K562 (cell line): ENCODE measurements at regions not wholly inside any gene's neighbourhood (a gene's known extent, or its start where the extent isn't known, plus 50 kb on each side); places are given as distances from the start of the nearest gene placed in this dataset.

Experiments used
- ATAC-seq: fragments of 200-7000 bp; cut with Tn5 transposase; 3 replicates; pipeline ENCODE4 v1.9.1; 2020; ENCODE audit warnings: moderate library complexity
- BruUV-seq: library from RNA; stranded (reverse); fragments of 400-500 nt; replicated peaks from 2 replicates; lab custom pipeline; 2021; lab: Mats Ljungman, UMichigan
- CTCF ChIA-PET: fragments of 300-600 bp; formaldehyde crosslinking; extraction: SDS; loops from one replicate; lab custom pipeline; 2021; ENCODE audit warnings: low intra/inter-chr PET ratio; lab: Yijun Ruan, JAX
- POLR2A ChIA-PET: fragments of 300-600, 350-650 bp; sonication (Branson Sonifier 250); formaldehyde crosslinking; extraction: SDS; loops from one replicate; lab custom pipeline; 2021; ENCODE audit warnings: antibody characterized with exemption, inconsistent platforms; lab: Yijun Ruan, JAX
- DNase-seq, 4 experiments: peaks; one replicate each; pipeline versions ENCODE4 v3.0.0 to v3.0.0-alpha.2; 2011 to 2018; ENCODE audit warnings: low spot score in 3 of 4, mixed read lengths in 3 of 4; ENCODE audit errors: extremely low read depth in 1 of 4
- FAIRE-seq: peaks from 2 replicates; lab custom pipeline; 2011; peaks lifted over from hg19 to GRCh38; lab: Jason Lieb, UNC
- H2AFZ ChIP-seq: 2 replicates; pipeline ENCODE4 v1.6.0; 2011; ENCODE audit warnings: low read depth, low read length, control low read depth, inconsistent platforms
- H3K27ac ChIP-seq: fragments of 200-600 bp; 3 replicates; pipeline ENCODE4 v1.8.0; 2011; ENCODE audit warnings: low read depth, mild to moderate bottlenecking, control low read depth, inconsistent platforms, low read length, moderate library complexity, mixed read lengths; ENCODE audit errors: extremely low read depth
- H3K27me3 ChIP-seq, 2 experiments: fragments of 300-600 bp in 1 of 2; 2 replicates in 1 of 2; 3 replicates in 1 of 2; pipeline versions ENCODE4 v1.6.0 to v1.8.0; 2011; ENCODE audit warnings: inconsistent platforms in 2 of 2, low read length in 2 of 2, mild to moderate bottlenecking in 1 of 2, mixed read lengths in 1 of 2, moderate library complexity in 1 of 2; ENCODE audit not compliant: control insufficient read depth in 2 of 2, insufficient read depth in 2 of 2
- H3K36me3 ChIP-seq: fragments of 300-600 bp; 3 replicates; pipeline ENCODE4 v1.8.0; 2011; ENCODE audit warnings: mild to moderate bottlenecking, low read length, inconsistent platforms; ENCODE audit not compliant: control insufficient read depth, insufficient read depth
- H3K4me1 ChIP-seq, 2 experiments: fragments of 200-600 bp in 1 of 2; replicated peaks in 1 of 2; 2 replicates in 1 of 2; 3 replicates in 1 of 2; pipeline versions ENCODE4 v1.5.1 to v1.8.0; 2011; ENCODE audit warnings: inconsistent platforms in 2 of 2, low read length in 2 of 2, mild to moderate bottlenecking in 1 of 2, mixed read lengths in 1 of 2, moderate library complexity in 1 of 2; ENCODE audit not compliant: control insufficient read depth in 2 of 2, insufficient read depth in 2 of 2
- H3K4me2 ChIP-seq: 2 replicates; pipeline ENCODE4 v1.6.1; 2011; ENCODE audit warnings: low read length, control low read depth, inconsistent platforms, mixed read lengths; ENCODE audit not compliant: insufficient read depth
- H3K4me3 ChIP-seq: fragments of 200-600 bp; sonication (generic), shearing (Covaris generic); 2 replicates; pipeline ENCODE4 v1.5.1; 2016; ENCODE audit warnings: control low read depth, inconsistent platforms
- H3K79me2 ChIP-seq: fragments of 200-600 bp; 3 replicates; pipeline ENCODE4 v1.8.0; 2011; ENCODE audit warnings: low read length, inconsistent platforms; ENCODE audit not compliant: control insufficient read depth, insufficient read depth
- H3K9ac ChIP-seq, 2 experiments: 2 replicates each; pipeline versions ENCODE4 v1.6.0 to v1.6.1; 2011; ENCODE audit warnings: low read depth in 2 of 2, low read length in 2 of 2, control low read depth in 1 of 2, inconsistent platforms in 1 of 2, mild to moderate bottlenecking in 1 of 2, mixed read lengths in 1 of 2; ENCODE audit not compliant: insufficient read depth in 1 of 2
- H3K9me1 ChIP-seq: one replicate; pipeline ENCODE4 v1.6.0; 2011; ENCODE audit warnings: inconsistent platforms, mild to moderate bottlenecking, low read length, moderate library complexity; ENCODE audit not compliant: control insufficient read depth, insufficient read depth
- H3K9me3 ChIP-seq: replicated peaks from 2 replicates; pipeline ENCODE4 v1.5.1; 2011; ENCODE audit warnings: low read depth, low read length, inconsistent platforms; ENCODE audit not compliant: control insufficient read depth, insufficient read depth
- H4K20me1 ChIP-seq: replicated peaks from 2 replicates; pipeline ENCODE4 v1.6.1; 2011; ENCODE audit warnings: low read length, inconsistent platforms, mixed read lengths; ENCODE audit not compliant: control insufficient read depth, insufficient read depth
- HDAC6 ChIP-seq: IDR thresholded peaks from 2 replicates; pipeline ENCODE4 v1.6.1; 2012; ENCODE audit warnings: low read depth, mild to moderate bottlenecking, control low read depth, inconsistent platforms, low read length, moderate library complexity
- TSC22D4 ChIP-seq: fragments of 450-650 bp; IDR thresholded peaks from 2 replicates; pipeline ENCODE4 v1.6.1; 2016; ENCODE audit warnings: missing genetic modification characterization, missing biosample characterization, control low read depth
- ZNF197 ChIP-seq: fragments of 200-800 bp; sonication (Bioruptor generic); IDR thresholded peaks from 2 replicates; pipeline ENCODE4 v1.6.1; 2016; ENCODE audit warnings: low read depth, missing genetic modification characterization, missing compliant biosample characterization
- WGBS: fragments of 100-300 bp; shearing (Covaris generic); methylation state at CpG from one replicate; pipeline ENCODE4 v1.1.6; 2016; ENCODE audit warnings: low coverage, mixed read lengths; ENCODE audit not compliant: insufficient coverage; ENCODE audit errors: missing lambda C conversion rate; 5-methylcytosine and 5-hydroxymethylcytosine counted together
- in situ Hi-C: fragments of 300-500 bp; cut with MboI; formaldehyde crosslinking; loops from 4 replicates; pipeline ENCODE4 v1.15.0; 2018; ENCODE audit warnings: inconsistent platforms, mixed read lengths
- intact Hi-C: fragments of 100-400 bp; cut with micrococcal nuclease; formaldehyde crosslinking; loops from 2 replicates; pipeline ENCODE4 v1.14.2; 2022
- TF ChIP-seq, protein P1 (sequence below): IDR thresholded peaks from 2 replicates; pipeline ENCODE4 v1.6.1; 2016; ENCODE audit warnings: missing genetic modification characterization, missing compliant biosample characterization

DNA sequence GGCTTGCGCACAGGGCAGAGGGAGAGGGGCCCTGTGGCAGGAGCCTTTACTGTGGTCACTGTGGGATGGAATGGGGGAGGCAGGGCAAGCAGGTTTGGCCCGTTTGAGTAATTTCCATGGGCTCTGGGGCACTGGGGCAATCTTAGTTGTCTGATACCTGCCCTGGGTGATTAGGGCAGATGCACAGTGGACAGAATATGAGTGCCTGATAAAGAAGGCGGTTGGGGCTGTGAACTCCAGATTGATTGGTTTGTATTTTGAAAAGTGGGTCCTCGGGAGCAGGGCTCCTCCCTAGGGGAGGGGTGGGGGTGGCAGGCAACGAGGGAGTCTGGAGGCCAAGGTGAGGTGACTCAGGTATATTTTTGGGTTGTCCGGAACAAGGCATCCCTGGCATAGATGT lies 247.5 kb downstream of the NSG2 start (continued):
- TF ChIP-seq, protein P1, sequence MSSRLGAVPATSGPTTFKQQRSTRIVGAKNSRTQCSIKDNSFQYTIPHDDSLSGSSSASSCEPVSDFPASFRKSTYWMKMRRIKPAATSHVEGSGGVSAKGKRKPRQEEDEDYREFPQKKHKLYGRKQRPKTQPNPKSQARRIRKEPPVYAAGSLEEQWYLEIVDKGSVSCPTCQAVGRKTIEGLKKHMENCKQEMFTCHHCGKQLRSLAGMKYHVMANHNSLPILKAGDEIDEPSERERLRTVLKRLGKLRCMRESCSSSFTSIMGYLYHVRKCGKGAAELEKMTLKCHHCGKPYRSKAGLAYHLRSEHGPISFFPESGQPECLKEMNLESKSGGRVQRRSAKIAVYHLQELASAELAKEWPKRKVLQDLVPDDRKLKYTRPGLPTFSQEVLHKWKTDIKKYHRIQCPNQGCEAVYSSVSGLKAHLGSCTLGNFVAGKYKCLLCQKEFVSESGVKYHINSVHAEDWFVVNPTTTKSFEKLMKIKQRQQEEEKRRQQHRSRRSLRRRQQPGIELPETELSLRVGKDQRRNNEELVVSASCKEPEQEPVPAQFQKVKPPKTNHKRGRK (tag), result no peak
- TF ChIP-seq ZNF197 (CRISPR knock-in tag), result no peak

DNA sequence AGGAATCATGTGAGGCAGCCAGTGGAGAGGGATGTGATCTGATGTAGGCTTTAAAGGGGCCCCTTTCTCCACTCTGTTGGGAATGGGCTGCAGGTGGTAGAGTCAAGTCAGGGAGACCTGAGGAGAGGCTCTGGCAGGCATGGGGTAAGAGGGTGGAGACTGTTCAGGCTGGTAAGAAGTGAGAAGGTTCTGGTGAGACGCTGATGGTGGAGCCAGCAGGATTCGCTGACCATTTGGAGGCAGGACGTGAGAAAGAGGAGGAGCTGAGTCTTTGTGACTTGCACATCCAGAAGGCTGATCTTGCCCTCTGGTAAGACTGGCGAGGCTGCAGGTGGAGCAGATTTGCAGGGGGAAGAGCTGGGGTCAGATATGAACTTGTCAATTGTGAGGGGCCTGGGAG lies 248.0 kb downstream of the NSG2 start:
- no TSS peak for BruUV-seq
- 0% methylated on average over 4 of the region's 4 CpGs for WGBS
- CTCF ChIA-PET, result no interaction called here

More for the DNA sequence above, 248.0 kb downstream of the NSG2 start:
- no peak for ATAC-seq
- H3K9me3 ChIP-seq, result no peaks in the 10 kb centered on the region
- no peak overlapping the region for H2AFZ ChIP-seq
- no peak overlapping the region for H3K4me2 ChIP-seq
- no peak overlapping the region for H3K4me3 ChIP-seq
- no peaks in the 10 kb centered on the region for H3K9me1 ChIP-seq
- H3K36me3 ChIP-seq, result no peaks in the 10 kb centered on the region
- H3K79me2 ChIP-seq, result no peaks in the 10 kb centered on the region
- intact Hi-C loops, result no loop called here
- no peaks in the 10 kb centered on the region for H3K4me1 ChIP-seq
- TF ChIP-seq HDAC6, result no peak
- TF ChIP-seq TSC22D4 (tag), result no peak
- FAIRE-seq, result no peak
- in situ Hi-C loops, result no loop called here
- DNase-seq, result no peak
- H4K20me1 ChIP-seq, result no peaks in the 10 kb centered on the region
- no peak overlapping the region for H3K27ac ChIP-seq
- no peaks in the 10 kb centered on the region for H3K27me3 ChIP-seq
- POLR2A ChIA-PET, result interaction anchor here (0.6 kb wide), 1 partner anchor 16 kb away, joined by 3 read pairs; no protein-coding TSS in a partner anchor
- no peak overlapping the region for H3K9ac ChIP-seq
